ENCODE measurements at regions not wholly inside any gene's neighbourhood (a gene's known extent, or its start where the extent isn't known, plus 50 kb on each side); places are given as distances from the start of the nearest gene placed in this dataset.

GRCh38 chr22:47782328-47783075 lies 1020.1 kb downstream of the TBC1D22A start:
- TF ChIP-seq CTCF (conservative IDR thresholded peaks at IDR 0.05; ENCODE audit: low read depth, low read length) (no peak), RAD21 (IDR thresholded peaks at IDR 0.05; ENCODE audit: low read length) (no peak), SMC3 (IDR thresholded peaks at IDR 0.05; ENCODE audit: low read depth, low read length) (no peak), FOS (IDR thresholded peaks at IDR 0.05; ENCODE audit: low read depth, low read length) (no peak), MAFK (IDR thresholded peaks at IDR 0.05; ENCODE audit: low read depth, low read length) (no peak)

All from IMR-90 (cell line).